ENCODE measurements at regions not wholly inside any gene's neighbourhood (a gene's known extent, or its start where the extent isn't known, plus 50 kb on each side); places are given as distances from the start of the nearest gene placed in this dataset.

GRCh38 chr2:12534646-12535263 is 182.0 kb upstream of the TRIB2 start:
- DNase-seq: no peak
- H3K9me3 ChIP-seq: no peaks in the 10 kb centered on the region
- H3K36me3 ChIP-seq: no peaks in the 10 kb centered on the region
- peaks cover 0 to 44% (median 20%) of the 10 kb centered on the region in 4 donors for H3K4me1 ChIP-seq
- H3K27me3 ChIP-seq: no peaks in the 10 kb centered on the region
- peak overlapping the region; percentile 44 to 71 for H3K27ac ChIP-seq
- no peak overlapping the region for H3K4me3 ChIP-seq
- intact Hi-C loops (cut with DNase I; ENCODE audit: low total_unique reads): no loop called here
- TF ChIP-seq CTCF (IDR thresholded peaks at IDR 0.05): no peak

- no peaks in the 10 kb centered on the region for H3K9me3 ChIP-seq
- no peak overlapping the region for H3K4me3 ChIP-seq
- peak overlapping the region; percentile 19 to 71 for H3K27ac ChIP-seq
- DNase-seq: no peak
- no peak for TF ChIP-seq CTCF (IDR thresholded peaks at IDR 0.05)
- H3K4me1 ChIP-seq: peaks cover 0 to 44% (median 20%) of the 10 kb centered on the region in 4 donors
- H3K36me3 ChIP-seq: no peaks in the 10 kb centered on the region
- no peaks in the 10 kb centered on the region for H3K27me3 ChIP-seq
- intact Hi-C loops (cut with DNase I; ENCODE audit: low total_unique reads): no loop called here
These were observed 179.8 kb upstream of the TRIB2 start for GRCh38 chr2:12536976-12537375.

- Histone ChIP-seq H3K9me3 (no peaks in the 10 kb centered on the region), H3K4me3 (no peak overlapping the region), H3K36me3 (no peaks in the 10 kb centered on the region), H3K27me3 (no peaks in the 10 kb centered on the region), H3K27ac (peak overlapping the region; percentile 19 to 71), H3K4me1 (peaks cover 0 to 48% (median 20%) of the 10 kb centered on the region in 4 donors)
- DNase-seq: no peak
- no peak for TF ChIP-seq CTCF (IDR thresholded peaks at IDR 0.05)
- intact Hi-C loops (cut with DNase I; ENCODE audit: low total_unique reads): no loop called here
These were observed 178.5 kb upstream of the TRIB2 start for GRCh38 chr2:12538138-12538694.

- intact Hi-C loops (cut with DNase I; ENCODE audit: low total_unique reads): no loop called here
- H3K4me3 ChIP-seq: no peak overlapping the region
- peaks cover 0 to 52% (median 21%) of the 10 kb centered on the region in 4 donors for H3K4me1 ChIP-seq
- no peak for DNase-seq
- no peaks in the 10 kb centered on the region for H3K9me3 ChIP-seq
- no peak overlapping the region for H3K27ac ChIP-seq
- H3K36me3 ChIP-seq: no peaks in the 10 kb centered on the region
- H3K27me3 ChIP-seq: no peaks in the 10 kb centered on the region
- TF ChIP-seq CTCF (IDR thresholded peaks at IDR 0.05): no peak
These were observed 177.4 kb upstream of the TRIB2 start for GRCh38 chr2:12539336-12539735.

- intact Hi-C loops (cut with DNase I; ENCODE audit: low total_unique reads): no loop called here
- H3K9me3 ChIP-seq: no peaks in the 10 kb centered on the region
- DNase-seq: no peak
- no peaks in the 10 kb centered on the region for H3K27me3 ChIP-seq
- no peaks in the 10 kb centered on the region for H3K36me3 ChIP-seq
- TF ChIP-seq CTCF (IDR thresholded peaks at IDR 0.05): no peak
- H3K27ac ChIP-seq: no peak overlapping the region
- H3K4me1 ChIP-seq: peaks cover 0 to 46% (median 18%) of the 10 kb centered on the region in 4 donors
- no peak overlapping the region for H3K4me3 ChIP-seq
These were observed 176.8 kb upstream of the TRIB2 start for GRCh38 chr2:12539776-12540562.

Measured in tibial artery (tissue), 4 donors.